Transverse colon (tissue), 4 donors: ENCODE measurements at regions not wholly inside any gene's neighbourhood (a gene's known extent, or its start where the extent isn't known, plus 50 kb on each side); places are given as distances from the start of the nearest gene placed in this dataset.

ENCODE experiments used
- DNase-seq: peaks from one replicate; pipeline ENCODE4 v3.0.0-alpha.2; 2019
- H3K27ac ChIP-seq, 4 donors: fragments of 200-600 bp; sonication (generic); 2 replicates each; pipeline ENCODE4 v1.5.1; 2016 to 2018; ENCODE audit warnings: inconsistent platforms in 4 of 4
- H3K27me3 ChIP-seq: fragments of 200-600 bp; sonication (generic); 2 replicates; pipeline ENCODE4 v1.5.1; 2017; ENCODE audit warnings: inconsistent platforms
- H3K36me3 ChIP-seq, 4 donors: fragments of 200-600 bp; sonication (generic); 2 replicates each; pipeline ENCODE4 v1.5.1; 2017 to 2019; ENCODE audit warnings: inconsistent platforms in 4 of 4
- H3K4me1 ChIP-seq, 4 donors: fragments of 200-600 bp; sonication (generic); 2 replicates each; pipeline ENCODE4 v1.5.1; 2017 to 2020; ENCODE audit warnings: inconsistent platforms in 4 of 4
- H3K4me3 ChIP-seq, 4 donors: fragments of 200-600 bp; sonication (generic); 1 replicate in 1 of 4; 2 replicates in 3 of 4; pipeline versions ENCODE4 v1.5.1 to v1.6.1; 2017 to 2019; ENCODE audit warnings: inconsistent platforms in 4 of 4
- H3K9me3 ChIP-seq, 2 donors: fragments of 200-600 bp; sonication (generic); 2 replicates each; pipeline ENCODE4 v1.5.1; 2017 to 2019; ENCODE audit warnings: inconsistent platforms in 2 of 2
- CTCF ChIP-seq, 5 experiments: fragments of 200-600 bp in 3 of 5; fragments of 450-650 bp in 2 of 5; sonication (generic) in 3 of 5; IDR thresholded peaks; 1 replicate in 2 of 5; 2 replicates in 3 of 5; pipeline ENCODE4 v1.5.1; 2016 to 2017; ENCODE audit warnings: antibody characterized with exemption in 5 of 5, inconsistent platforms in 3 of 5, mild to moderate bottlenecking in 2 of 5, moderate library complexity in 1 of 5
- EP300 ChIP-seq: sonication (generic); formaldehyde crosslinking; IDR thresholded peaks from one replicate; pipeline ENCODE4 v1.6.1; 2017; ENCODE audit warnings: antibody characterized with exemption, low read depth
- POLR2A ChIP-seq: fragments of 450-650 bp; IDR thresholded peaks from one replicate; pipeline ENCODE4 v1.6.1; 2016; ENCODE audit warnings: antibody characterized with exemption, mild to moderate bottlenecking, moderate library complexity
- POLR2AphosphoS5 ChIP-seq, 3 donors: sonication (generic); formaldehyde crosslinking; IDR thresholded peaks; one replicate each; pipeline ENCODE4 v1.6.1; 2016; ENCODE audit warnings: antibody characterized with exemption in 3 of 3
- WGBS, 2 donors: methylation state at CpG; one replicate each; pipeline ENCODE4 v1.1.5; 2018; ENCODE audit warnings: low coverage in 1 of 2; 5-methylcytosine and 5-hydroxymethylcytosine counted together
- in situ Hi-C, 4 donors: fragments of 200-750 bp; cut with MboI; loops; one replicate each; pipeline versions ENCODE4 v1.15.0 to v1.15.1; 2017; ENCODE audit warnings: low sequenced_read_pairs in 3 of 4, low pct_ligation_motif_present in 1 of 4, low pct_unique_long_range_greater_than_20kb in 1 of 4
- intact Hi-C: fragments of 100-400 bp; cut with DNase I; formaldehyde crosslinking; loops from one replicate; pipeline ENCODE4 v1.15.1; 2023; ENCODE audit warnings: low total_unique reads

GRCh38 chr7:82559193-82559805, 115.7 kb upstream of the CACNA2D1 start:
- 17% methylated on average over 7 of the region's 7 CpGs; no CpG with 5 or more reads in 1 of the 2 donors for WGBS, 2 donors
- no peaks in the 10 kb centered on the region for H3K36me3 ChIP-seq
- in situ Hi-C loops = loop anchor here in 1 of 4 donors (25.0 kb wide), 3 partner anchors 322 to 1072 kb away; no protein-coding TSS in a partner anchor
- no peaks in the 10 kb centered on the region for H3K4me1 ChIP-seq
- DNase-seq = peak; percentile 12
- H3K27me3 ChIP-seq = no peaks in the 10 kb centered on the region
- intact Hi-C loops = no loop called here
- TF ChIP-seq EP300 (no peak), POLR2AphosphoS5 (IDR thresholded peaks at IDR 0.05) (no peak), POLR2A (no peak), CTCF (IDR thresholded peaks at IDR 0.05) (no peak)
- no peak overlapping the region for H3K27ac ChIP-seq
- H3K9me3 ChIP-seq = no peaks in the 10 kb centered on the region
- H3K4me3 ChIP-seq = no peak overlapping the region

GRCh38 chr7:82549616-82550285, 106.2 kb upstream of the CACNA2D1 start:
- in situ Hi-C loops (loop anchor here in 2 of 4 donors (25.0 kb wide), 4 partner anchors 88 to 1062 kb away; no protein-coding TSS in a partner anchor), intact Hi-C loops (no loop called here)
- Histone ChIP-seq H3K27ac (no peak overlapping the region), H3K4me1 (no peaks in the 10 kb centered on the region), H3K27me3 (no peaks in the 10 kb centered on the region), H3K4me3 (no peak overlapping the region), H3K9me3 (no peaks in the 10 kb centered on the region), H3K36me3 (no peaks in the 10 kb centered on the region)
- DNase-seq = no peak
- 56 to 80% methylated on average over 2 to 6 of the region's 6 CpGs for WGBS, 2 donors
- TF ChIP-seq POLR2A = no peak
- TF ChIP-seq CTCF (IDR thresholded peaks at IDR 0.05) = no peak
- no peak for TF ChIP-seq POLR2AphosphoS5 (IDR thresholded peaks at IDR 0.05)
- TF ChIP-seq EP300 = no peak

GRCh38 chr7:82548141-82548688, 104.6 kb upstream of the CACNA2D1 start:
- intact Hi-C loops = no loop called here
- H3K27ac ChIP-seq = no peak overlapping the region
- 36 to 51% methylated on average over 3 of the region's 3 CpGs for WGBS, 2 donors
- H3K9me3 ChIP-seq = no peaks in the 10 kb centered on the region
- H3K27me3 ChIP-seq = no peaks in the 10 kb centered on the region
- H3K36me3 ChIP-seq = no peaks in the 10 kb centered on the region
- no peak overlapping the region for H3K4me3 ChIP-seq
- in situ Hi-C loops = loop anchor here in 1 of 4 donors (25.0 kb wide), 1 partner anchor 89 kb away; no protein-coding TSS in a partner anchor
- TF ChIP-seq POLR2AphosphoS5 (IDR thresholded peaks at IDR 0.05) = no peak
- no peak for TF ChIP-seq CTCF (IDR thresholded peaks at IDR 0.05)
- no peak for TF ChIP-seq EP300
- no peak for TF ChIP-seq POLR2A
- H3K4me1 ChIP-seq = no peaks in the 10 kb centered on the region
- no peak for DNase-seq

GRCh38 chr7:82542665-82543064, 99.1 kb upstream of the CACNA2D1 start:
- no peaks in the 10 kb centered on the region for H3K9me3 ChIP-seq
- no peaks in the 10 kb centered on the region for H3K4me1 ChIP-seq
- WGBS, 2 donors = 41 to 44% methylated on average over 2 of the region's 2 CpGs
- H3K36me3 ChIP-seq = no peaks in the 10 kb centered on the region
- in situ Hi-C loops = loop anchor here in 1 of 4 donors (25.0 kb wide), 1 partner anchor 95 kb away; no protein-coding TSS in a partner anchor
- H3K27me3 ChIP-seq = no peaks in the 10 kb centered on the region
- TF ChIP-seq POLR2A (no peak), CTCF (IDR thresholded peaks at IDR 0.05) (no peak), POLR2AphosphoS5 (IDR thresholded peaks at IDR 0.05) (no peak), EP300 (no peak)
- no peak overlapping the region for H3K4me3 ChIP-seq
- H3K27ac ChIP-seq = no peak overlapping the region
- intact Hi-C loops = no loop called here
- DNase-seq = no peak
